Smooth muscle cell (in vitro differentiated cells): ENCODE measurements at regions not wholly inside any gene's neighbourhood (a gene's known extent, or its start where the extent isn't known, plus 50 kb on each side); places are given as distances from the start of the nearest gene placed in this dataset.

Source experiments
- DNase-seq: peaks from one replicate; lab custom pipeline; 2025; ENCODE audit not compliant: unreplicated experiment; lab: John Stamatoyannopoulos, UW
- H2AFZ ChIP-seq: fragments of 200-600 bp; sonication (generic); 2 replicates; pipeline ENCODE4 v1.6.0; 2016; ENCODE audit warnings: antibody characterized with exemption, low read depth, mild to moderate bottlenecking
- H3F3A ChIP-seq: fragments of 200-600 bp; sonication (generic); 2 replicates; pipeline ENCODE4 v1.6.0; 2017; ENCODE audit warnings: antibody characterized with exemption, low read depth
- H3K27ac ChIP-seq: fragments of 200-600 bp; sonication (generic); 2 replicates; pipeline ENCODE4 v1.5.1; 2016; ENCODE audit warnings: low read depth, mild to moderate bottlenecking
- H3K27me3 ChIP-seq: fragments of 200-600 bp; sonication (generic); 2 replicates; pipeline ENCODE4 v1.6.1; 2016; ENCODE audit warnings: low read depth, mild to moderate bottlenecking
- H3K36me3 ChIP-seq: fragments of 200-600 bp; sonication (generic); 2 replicates; pipeline ENCODE4 v1.5.1; 2016; ENCODE audit warnings: low read depth
- H3K4me1 ChIP-seq: fragments of 200-600 bp; sonication (generic); 2 replicates; pipeline ENCODE4 v1.5.1; 2016; ENCODE audit warnings: low read depth
- H3K4me2 ChIP-seq: fragments of 200-600 bp; sonication (generic); 2 replicates; pipeline ENCODE4 v1.6.0; 2016; ENCODE audit warnings: mild to moderate bottlenecking
- H3K4me3 ChIP-seq: fragments of 200-600 bp; sonication (generic); 2 replicates; pipeline ENCODE4 v1.5.1; 2016; ENCODE audit warnings: mild to moderate bottlenecking
- H3K79me2 ChIP-seq: fragments of 200-600 bp; sonication (generic); 2 replicates; pipeline ENCODE4 v1.6.0; 2016; ENCODE audit warnings: low read depth, mild to moderate bottlenecking
- H3K9ac ChIP-seq: fragments of 200-600 bp; sonication (generic); 2 replicates; pipeline ENCODE4 v1.6.0; 2016; ENCODE audit warnings: low read depth
- H3K9me3 ChIP-seq: fragments of 200-600 bp; sonication (generic); replicated peaks from 2 replicates; pipeline ENCODE4 v1.5.1; 2016; ENCODE audit warnings: low read depth
- H4K20me1 ChIP-seq: fragments of 200-600 bp; sonication (generic); 2 replicates; pipeline ENCODE4 v1.6.0; 2016; ENCODE audit warnings: low read depth
- WGBS: methylation state at CpG from one replicate; pipeline ENCODE4 v1.1.7; 2016; ENCODE audit warnings: low lambda C conversion rate; 5-methylcytosine and 5-hydroxymethylcytosine counted together
- TF ChIP-seq, protein P1 (sequence below): fragments of 200-600 bp; sonication (generic); IDR thresholded peaks from 2 replicates; pipeline ENCODE4 v1.5.1; 2017; ENCODE audit warnings: borderline replicate concordance, mild to moderate bottlenecking, antibody characterized with exemption; ENCODE audit not compliant: insufficient read depth, poor library complexity, severe bottlenecking

DNA sequence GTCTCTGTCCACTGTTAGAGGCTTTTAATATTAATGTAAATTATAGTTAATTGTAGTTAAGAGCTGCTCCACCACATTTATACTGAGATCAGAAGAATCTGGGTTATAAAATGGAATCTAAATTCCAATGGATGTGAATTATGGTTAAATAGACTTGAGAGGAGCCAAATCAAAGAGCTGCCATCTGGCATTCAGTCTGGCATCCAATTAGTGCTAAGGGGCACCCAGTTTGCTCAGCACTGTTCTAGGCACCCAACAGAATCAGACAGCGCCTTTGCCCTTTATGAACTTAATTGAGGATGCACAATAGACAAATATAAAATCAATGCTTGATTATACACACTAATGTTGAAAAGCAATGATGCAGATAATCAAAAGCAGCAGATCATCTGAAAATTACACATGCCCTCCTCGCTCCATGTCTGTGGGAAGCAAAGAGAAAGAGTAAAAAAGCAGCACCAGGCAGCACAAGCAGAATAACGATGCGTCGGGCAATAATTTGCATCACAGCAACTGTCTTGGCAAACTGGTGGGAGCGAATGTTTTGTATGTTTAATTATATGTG is 310.1 kb downstream of the BRINP2 start:
- Histone ChIP-seq H2AFZ (no peak overlapping the region), H3K4me1 (peaks cover 12% of the 10 kb centered on the region), H4K20me1 (no peaks in the 10 kb centered on the region), H3K4me3 (no peak overlapping the region), H3F3A (no peaks in the 10 kb centered on the region), H3K9ac (no peak overlapping the region), H3K36me3 (no peaks in the 10 kb centered on the region), H3K79me2 (no peaks in the 10 kb centered on the region), H3K27ac (no peak overlapping the region), H3K9me3 (no peaks in the 10 kb centered on the region), H3K4me2 (no peak overlapping the region), H3K27me3 (peaks cover 4% of the 10 kb centered on the region)
- 88% methylated on average over 6 of the region's 6 CpGs for WGBS
- DNase-seq: no peak
- TF ChIP-seq, protein P1, sequence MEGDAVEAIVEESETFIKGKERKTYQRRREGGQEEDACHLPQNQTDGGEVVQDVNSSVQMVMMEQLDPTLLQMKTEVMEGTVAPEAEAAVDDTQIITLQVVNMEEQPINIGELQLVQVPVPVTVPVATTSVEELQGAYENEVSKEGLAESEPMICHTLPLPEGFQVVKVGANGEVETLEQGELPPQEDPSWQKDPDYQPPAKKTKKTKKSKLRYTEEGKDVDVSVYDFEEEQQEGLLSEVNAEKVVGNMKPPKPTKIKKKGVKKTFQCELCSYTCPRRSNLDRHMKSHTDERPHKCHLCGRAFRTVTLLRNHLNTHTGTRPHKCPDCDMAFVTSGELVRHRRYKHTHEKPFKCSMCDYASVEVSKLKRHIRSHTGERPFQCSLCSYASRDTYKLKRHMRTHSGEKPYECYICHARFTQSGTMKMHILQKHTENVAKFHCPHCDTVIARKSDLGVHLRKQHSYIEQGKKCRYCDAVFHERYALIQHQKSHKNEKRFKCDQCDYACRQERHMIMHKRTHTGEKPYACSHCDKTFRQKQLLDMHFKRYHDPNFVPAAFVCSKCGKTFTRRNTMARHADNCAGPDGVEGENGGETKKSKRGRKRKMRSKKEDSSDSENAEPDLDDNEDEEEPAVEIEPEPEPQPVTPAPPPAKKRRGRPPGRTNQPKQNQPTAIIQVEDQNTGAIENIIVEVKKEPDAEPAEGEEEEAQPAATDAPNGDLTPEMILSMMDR: no peak

DNA sequence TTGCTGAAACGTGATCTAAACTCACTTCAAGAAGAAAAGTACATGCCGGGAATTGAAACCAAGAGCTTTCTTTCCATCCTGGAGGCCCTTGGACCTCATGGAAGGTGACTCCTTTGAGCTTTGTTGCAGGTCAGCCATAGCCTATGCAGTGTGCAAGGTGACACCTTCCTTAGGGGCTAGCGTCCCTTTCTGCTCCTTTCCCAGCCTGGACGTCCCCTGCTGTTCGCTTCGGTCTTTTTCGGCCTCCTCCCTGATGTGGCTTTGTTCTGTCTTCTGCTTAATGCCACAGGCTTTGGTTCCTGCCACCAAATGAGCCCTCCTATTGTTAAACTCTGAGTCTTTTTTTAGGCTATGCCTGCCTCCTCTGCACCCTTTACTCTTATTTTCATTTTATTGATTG is 308.8 kb downstream of the BRINP2 start:
- Histone ChIP-seq H3K4me2 (no peak overlapping the region), H3K4me3 (no peak overlapping the region), H3K9ac (no peak overlapping the region), H3K27ac (no peak overlapping the region), H3K36me3 (no peaks in the 10 kb centered on the region), H4K20me1 (no peaks in the 10 kb centered on the region), H3K4me1 (peaks cover 12% of the 10 kb centered on the region), H3K9me3 (no peaks in the 10 kb centered on the region), H3K27me3 (peaks cover 4% of the 10 kb centered on the region), H3F3A (no peaks in the 10 kb centered on the region), H2AFZ (no peak overlapping the region), H3K79me2 (no peaks in the 10 kb centered on the region)
- DNase-seq: no peak
- 89% methylated on average over 7 of the region's 7 CpGs for WGBS
- TF ChIP-seq, protein P1: no peak

DNA sequence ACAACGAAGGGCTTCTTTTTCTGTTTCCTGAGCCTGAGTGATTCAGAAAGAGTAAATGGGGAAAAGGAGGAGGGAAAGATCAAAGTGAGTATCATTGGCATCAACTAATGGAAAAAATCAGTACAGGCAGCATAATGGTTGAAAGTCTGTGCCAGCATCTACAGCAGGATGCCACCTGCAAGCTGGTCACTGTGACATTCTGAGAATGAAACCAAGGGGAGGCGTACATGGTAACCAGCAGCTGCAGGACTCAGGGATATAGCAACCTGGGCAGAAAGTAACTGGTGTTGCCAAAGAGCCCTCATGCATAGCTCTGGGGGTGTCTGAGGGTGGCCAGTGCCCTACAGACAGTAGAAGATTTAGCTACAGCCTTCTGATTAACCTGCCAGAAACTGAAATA is 305.9 kb downstream of the BRINP2 start:
- no peaks in the 10 kb centered on the region for H3F3A ChIP-seq
- H3K4me2 ChIP-seq: no peak overlapping the region
- H2AFZ ChIP-seq: no peak overlapping the region
- no peaks in the 10 kb centered on the region for H3K9me3 ChIP-seq
- no peak overlapping the region for H3K9ac ChIP-seq
- no peak overlapping the region for H3K4me3 ChIP-seq
- no peaks in the 10 kb centered on the region for H3K36me3 ChIP-seq
- peaks cover 4% of the 10 kb centered on the region for H3K27me3 ChIP-seq
- TF ChIP-seq, protein P1: no peak
- no peaks in the 10 kb centered on the region for H4K20me1 ChIP-seq
- WGBS: 74% methylated on average over 2 of the region's 2 CpGs
- peaks cover 12% of the 10 kb centered on the region for H3K4me1 ChIP-seq
- no peaks in the 10 kb centered on the region for H3K79me2 ChIP-seq
- DNase-seq: no peak
- H3K27ac ChIP-seq: no peak overlapping the region

DNA sequence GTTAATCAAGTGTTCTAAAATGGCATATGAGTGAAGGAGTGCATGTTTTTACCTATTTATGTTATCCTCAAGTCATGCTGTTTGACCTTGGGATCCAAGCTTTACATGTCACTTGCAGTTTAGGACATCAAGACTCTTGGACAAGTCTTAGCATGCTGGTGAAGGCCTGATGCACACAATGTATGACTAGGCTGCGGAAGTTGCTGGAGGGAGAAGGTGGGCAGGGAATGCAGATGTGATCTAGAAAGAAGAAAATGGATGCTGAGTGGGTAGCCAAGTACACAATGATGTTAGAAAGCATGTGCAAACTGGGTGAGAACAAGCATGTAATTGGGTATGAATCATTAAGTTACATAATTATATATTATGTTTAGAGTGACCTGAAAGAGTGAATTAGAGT is 301.8 kb downstream of the BRINP2 start:
- H3K27ac ChIP-seq: no peak overlapping the region
- no peaks in the 10 kb centered on the region for H3K27me3 ChIP-seq
- no peaks in the 10 kb centered on the region for H4K20me1 ChIP-seq
- no peaks in the 10 kb centered on the region for H3K4me1 ChIP-seq
- WGBS: 95% methylated on average over 1 of the region's 1 CpG
- no peak overlapping the region for H3K4me3 ChIP-seq
- no peak overlapping the region for H3K4me2 ChIP-seq
- no peaks in the 10 kb centered on the region for H3K9me3 ChIP-seq
- no peak overlapping the region for H3K9ac ChIP-seq
- H3K79me2 ChIP-seq: no peaks in the 10 kb centered on the region
- DNase-seq: no peak
- TF ChIP-seq, protein P1: no peak
- H2AFZ ChIP-seq: no peak overlapping the region
- H3F3A ChIP-seq: no peaks in the 10 kb centered on the region
- H3K36me3 ChIP-seq: no peaks in the 10 kb centered on the region
